Activated T-helper 17 cell treated with anti-CD3 and anti-CD28 coated beads, Interleukin-2, amount 50 U/mL, for 72 hours (primary cell): ENCODE measurements at regions not wholly inside any gene's neighbourhood (a gene's known extent, or its start where the extent isn't known, plus 50 kb on each side); places are given as distances from the start of the nearest gene placed in this dataset.

Experiments
- ATAC-seq: fragments of 150-1000 bp; cut with Tn5 transposase; replicated peaks from 2 replicates; pipeline ENCODE4 v1.10.0; 2021; ENCODE audit warnings: mild to moderate bottlenecking, moderate library complexity
- H3K27ac Mint-ChIP-seq: one replicate; pipeline ENCODE4 v1.8.0; 2022; ENCODE audit warnings: mixed read lengths
- H3K27me3 Mint-ChIP-seq: one replicate; pipeline ENCODE4 v1.8.0; 2022; ENCODE audit warnings: mixed read lengths
- H3K36me3 Mint-ChIP-seq: one replicate; pipeline ENCODE4 v1.8.0; 2022; ENCODE audit warnings: low read depth, mild to moderate bottlenecking, mixed read lengths
- H3K4me1 Mint-ChIP-seq: one replicate; pipeline ENCODE4 v1.8.0; 2022; ENCODE audit warnings: mixed read lengths
- H3K4me3 Mint-ChIP-seq: one replicate; pipeline ENCODE4 v1.8.0; 2022; ENCODE audit warnings: mild to moderate bottlenecking, mixed read lengths
- H3K9me3 Mint-ChIP-seq: one replicate; pipeline ENCODE4 v1.8.0; 2022; ENCODE audit warnings: mixed read lengths

DNA sequence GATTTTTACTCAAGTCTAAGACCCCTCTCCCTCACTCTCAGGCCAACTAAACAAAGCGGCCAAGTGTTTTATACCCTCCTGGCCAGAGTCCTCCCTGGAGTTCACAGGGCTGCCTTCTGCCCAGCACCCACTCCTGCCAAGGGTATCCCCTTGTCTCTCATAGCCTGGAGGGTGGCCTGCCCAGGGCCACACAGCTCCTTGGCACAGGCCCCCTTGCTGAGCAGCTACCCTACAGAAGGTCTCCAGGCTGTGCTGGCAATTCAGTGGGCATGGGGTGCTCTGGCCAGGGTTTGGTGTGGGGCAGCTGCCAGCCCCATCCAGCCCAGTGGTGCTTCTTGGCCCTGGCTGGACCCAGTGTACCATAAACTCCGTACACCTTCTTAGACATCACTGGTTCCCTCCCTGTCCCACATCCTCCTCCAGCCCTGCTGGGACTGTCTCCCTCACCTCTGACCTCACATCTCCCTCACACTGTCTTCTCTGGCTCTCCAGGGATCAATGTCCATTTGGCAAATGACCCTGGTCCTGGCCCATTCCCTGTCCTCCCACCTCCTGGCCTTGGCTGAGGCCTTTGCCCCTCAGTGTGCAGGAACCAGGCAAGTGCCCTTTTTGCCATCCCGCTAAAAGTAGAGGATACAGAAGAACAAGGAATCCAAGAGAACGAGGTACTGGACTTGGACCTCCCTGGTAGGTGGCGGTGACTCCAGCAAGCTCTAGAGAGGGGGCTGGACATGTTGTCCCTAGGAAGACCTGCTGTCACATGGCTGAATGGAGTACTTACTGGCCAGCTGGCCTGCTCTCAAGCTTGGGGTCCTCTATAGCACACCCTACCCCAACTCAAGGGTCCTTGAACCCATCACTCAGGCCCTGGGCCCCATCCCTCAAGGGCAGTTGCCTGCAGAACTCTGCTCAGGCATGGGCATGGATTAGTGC, 50.0 kb upstream of the TRPM1 start:
- Mint-ChIP-seq H3K27me3 (no peaks in the 10 kb centered on the region), H3K4me3 (no peak overlapping the region), H3K36me3 (no peaks in the 10 kb centered on the region), H3K4me1 (no peaks in the 10 kb centered on the region), H3K9me3 (no peaks in the 10 kb centered on the region), H3K27ac (no peak overlapping the region)
- no peak for ATAC-seq

DNA sequence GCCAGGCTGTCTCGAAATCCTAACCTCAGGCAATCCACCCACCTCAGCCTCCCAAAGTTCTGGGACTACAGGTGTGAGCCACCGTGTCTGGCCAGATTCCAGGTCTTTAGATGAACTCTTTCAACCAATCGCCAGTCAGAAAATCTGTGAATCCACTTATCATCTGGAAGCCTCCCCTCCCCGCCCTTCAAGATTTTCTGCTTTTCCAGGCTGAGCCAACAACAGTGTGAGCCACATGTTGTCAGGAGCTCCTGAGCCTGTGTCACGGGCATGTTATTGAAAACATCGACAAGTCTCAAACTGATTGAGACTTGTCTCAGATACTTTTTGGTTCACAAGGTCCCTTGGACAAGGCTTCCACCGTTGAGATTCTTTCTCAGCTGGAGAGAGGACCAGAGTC, 52.0 kb upstream of the TRPM1 start:
- no peak overlapping the region for H3K4me3 Mint-ChIP-seq
- no peaks in the 10 kb centered on the region for H3K4me1 Mint-ChIP-seq
- no peak overlapping the region for H3K27ac Mint-ChIP-seq
- no peaks in the 10 kb centered on the region for H3K36me3 Mint-ChIP-seq
- no peak for ATAC-seq
- H3K9me3 Mint-ChIP-seq: no peaks in the 10 kb centered on the region
- H3K27me3 Mint-ChIP-seq: no peaks in the 10 kb centered on the region

GRCh38 chr15:31155151-31155550, 53.6 kb upstream of the TRPM1 start:
- H3K27ac Mint-ChIP-seq: no peak overlapping the region
- no peaks in the 10 kb centered on the region for H3K36me3 Mint-ChIP-seq
- ATAC-seq: no peak
- H3K4me1 Mint-ChIP-seq: no peaks in the 10 kb centered on the region
- no peak overlapping the region for H3K4me3 Mint-ChIP-seq
- H3K27me3 Mint-ChIP-seq: no peaks in the 10 kb centered on the region
- no peaks in the 10 kb centered on the region for H3K9me3 Mint-ChIP-seq

DNA sequence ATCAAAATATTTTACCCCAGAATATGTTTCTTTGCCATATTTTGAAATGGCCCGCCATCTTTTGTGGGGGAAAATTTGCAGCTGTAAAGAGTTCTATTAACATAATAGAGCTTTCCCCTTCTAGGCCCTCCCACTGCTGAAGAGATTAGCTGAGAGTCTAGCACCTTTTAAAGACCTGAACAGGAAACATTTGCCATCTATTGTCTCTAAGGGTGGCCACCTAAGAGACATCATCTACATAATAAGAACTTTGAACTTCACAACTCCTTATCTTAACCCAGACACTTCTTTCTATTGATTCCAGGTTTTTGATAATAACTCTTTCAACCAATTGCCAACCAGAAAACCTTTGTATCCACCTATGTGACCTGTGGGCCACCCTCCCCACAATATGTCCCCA, 54.7 kb upstream of the TRPM1 start:
- no peak overlapping the region for H3K27ac Mint-ChIP-seq
- no peak for ATAC-seq

DNA sequence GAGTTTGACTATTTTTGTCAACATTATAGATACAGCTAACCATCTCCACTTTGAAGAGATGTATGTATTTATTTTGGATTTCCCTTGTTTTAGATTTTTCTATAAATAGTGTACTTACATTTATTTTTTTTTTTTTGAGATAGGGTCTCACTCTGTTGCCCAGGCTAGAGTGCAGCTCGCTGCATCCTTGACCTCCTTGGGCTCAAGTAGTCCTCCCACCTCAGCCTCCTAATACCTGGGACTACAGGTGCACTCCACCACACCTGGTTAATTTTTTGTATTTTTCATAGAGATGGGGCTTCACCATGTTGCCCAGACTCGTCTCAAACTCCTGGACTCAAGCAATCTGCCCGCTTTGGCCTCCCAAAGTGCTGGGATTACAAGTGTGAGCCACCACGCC, 55.3 kb upstream of the TRPM1 start:
- Mint-ChIP-seq H3K4me1 (no peaks in the 10 kb centered on the region), H3K27me3 (no peaks in the 10 kb centered on the region), H3K36me3 (no peaks in the 10 kb centered on the region), H3K4me3 (no peak overlapping the region), H3K9me3 (no peaks in the 10 kb centered on the region), H3K27ac (no peak overlapping the region)
- ATAC-seq: no peak

More for the DNA sequence above, 54.7 kb upstream of the TRPM1 start:
- no peaks in the 10 kb centered on the region for H3K4me1 Mint-ChIP-seq
- no peaks in the 10 kb centered on the region for H3K9me3 Mint-ChIP-seq
- H3K27me3 Mint-ChIP-seq: no peaks in the 10 kb centered on the region
- no peak overlapping the region for H3K4me3 Mint-ChIP-seq
- H3K36me3 Mint-ChIP-seq: no peaks in the 10 kb centered on the region

- Mint-ChIP-seq H3K36me3 (no peaks in the 10 kb centered on the region), H3K4me1 (no peaks in the 10 kb centered on the region), H3K4me3 (no peak overlapping the region), H3K9me3 (no peaks in the 10 kb centered on the region), H3K27me3 (no peaks in the 10 kb centered on the region), H3K27ac (no peak overlapping the region)
- no peak for ATAC-seq
Observed at GRCh38 chr15:31157644-31158069, 56.1 kb upstream of the TRPM1 start.

GRCh38 chr15:31158858-31159569, 57.5 kb upstream of the TRPM1 start:
- no peak overlapping the region for H3K4me3 Mint-ChIP-seq
- no peaks in the 10 kb centered on the region for H3K9me3 Mint-ChIP-seq
- no peak overlapping the region for H3K27ac Mint-ChIP-seq
- no peaks in the 10 kb centered on the region for H3K4me1 Mint-ChIP-seq
- H3K36me3 Mint-ChIP-seq: no peaks in the 10 kb centered on the region
- no peak for ATAC-seq
- H3K27me3 Mint-ChIP-seq: no peaks in the 10 kb centered on the region

- Mint-ChIP-seq H3K36me3 (no peaks in the 10 kb centered on the region), H3K4me3 (no peak overlapping the region), H3K27ac (no peak overlapping the region), H3K4me1 (no peaks in the 10 kb centered on the region), H3K9me3 (no peaks in the 10 kb centered on the region), H3K27me3 (no peaks in the 10 kb centered on the region)
- ATAC-seq: no peak
Observed at GRCh38 chr15:31159837-31160236, 58.3 kb upstream of the TRPM1 start.

- no peak for ATAC-seq
- peaks cover 3% of the 10 kb centered on the region for H3K4me1 Mint-ChIP-seq
- no peaks in the 10 kb centered on the region for H3K27me3 Mint-ChIP-seq
- H3K27ac Mint-ChIP-seq: no peak overlapping the region
- no peaks in the 10 kb centered on the region for H3K36me3 Mint-ChIP-seq
- H3K4me3 Mint-ChIP-seq: no peak overlapping the region
- no peaks in the 10 kb centered on the region for H3K9me3 Mint-ChIP-seq
Observed at GRCh38 chr15:31160297-31160696, 58.8 kb upstream of the TRPM1 start.

DNA sequence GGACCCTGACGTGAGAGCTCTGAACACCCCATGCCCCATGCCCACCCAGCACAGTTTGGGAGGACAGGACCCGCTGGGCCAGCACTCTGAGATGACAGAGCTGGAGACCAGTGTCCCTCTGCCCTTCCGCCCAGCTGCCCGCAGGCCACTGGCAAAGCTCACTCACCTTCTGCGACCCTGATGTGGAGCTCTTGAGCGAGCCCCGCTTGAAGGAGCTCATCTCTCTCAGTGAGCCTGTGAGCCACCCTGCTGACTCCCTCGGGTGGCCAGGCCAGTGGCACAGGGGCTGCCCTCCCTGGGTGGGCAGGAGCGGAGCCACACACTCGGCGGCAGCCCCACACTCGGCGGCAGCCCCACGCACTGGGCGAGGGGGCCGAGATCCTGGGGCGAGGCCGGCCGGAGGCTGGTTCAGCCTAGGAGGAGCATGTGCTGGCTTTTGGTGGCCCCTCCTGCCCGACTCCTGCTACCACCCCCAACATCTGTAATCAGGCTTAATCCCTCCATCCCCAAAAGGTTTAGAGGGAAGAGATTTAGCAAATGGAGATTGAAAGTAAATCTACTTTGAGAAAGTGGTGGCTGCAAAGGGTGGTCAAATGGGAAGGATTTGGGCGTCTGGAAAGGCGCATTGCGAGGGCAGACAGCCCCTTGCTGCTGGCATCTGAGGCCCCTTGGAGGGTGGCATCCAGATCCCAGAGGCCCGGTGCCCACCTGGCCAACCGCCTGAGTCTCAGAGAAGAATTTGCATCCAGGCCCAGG, 59.4 kb upstream of the TRPM1 start:
- H3K9me3 Mint-ChIP-seq: no peaks in the 10 kb centered on the region
- peaks cover 4% of the 10 kb centered on the region for H3K4me1 Mint-ChIP-seq
- no peak for ATAC-seq
- H3K27me3 Mint-ChIP-seq: no peaks in the 10 kb centered on the region
- H3K4me3 Mint-ChIP-seq: no peak overlapping the region
- H3K36me3 Mint-ChIP-seq: no peaks in the 10 kb centered on the region
- H3K27ac Mint-ChIP-seq: no peak overlapping the region

DNA sequence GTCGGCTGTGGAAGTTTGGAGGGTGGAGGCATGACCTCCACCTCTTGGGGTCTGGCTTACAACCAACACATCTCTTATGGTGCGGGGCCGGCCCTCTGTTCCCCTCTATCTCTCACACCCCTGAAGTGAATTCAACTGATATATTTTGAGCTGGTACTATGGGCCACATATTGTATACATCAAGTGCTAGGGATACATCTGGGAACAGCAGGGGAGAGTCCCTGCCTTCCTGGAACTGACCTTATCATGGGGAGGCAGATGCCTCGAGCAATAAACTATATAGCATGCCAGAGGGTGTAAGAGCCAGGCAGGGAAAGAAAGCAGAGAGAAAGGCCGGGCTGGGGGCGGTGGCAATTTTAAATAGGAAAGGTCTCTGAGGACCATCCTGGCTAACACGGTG, 60.4 kb upstream of the TRPM1 start:
- no peaks in the 10 kb centered on the region for H3K36me3 Mint-ChIP-seq
- H3K9me3 Mint-ChIP-seq: no peaks in the 10 kb centered on the region
- H3K27ac Mint-ChIP-seq: peak overlapping the region; percentile 50
- ATAC-seq: no peak
- H3K27me3 Mint-ChIP-seq: no peaks in the 10 kb centered on the region
- H3K4me3 Mint-ChIP-seq: no peak overlapping the region
- H3K4me1 Mint-ChIP-seq: peaks cover 4% of the 10 kb centered on the region

DNA sequence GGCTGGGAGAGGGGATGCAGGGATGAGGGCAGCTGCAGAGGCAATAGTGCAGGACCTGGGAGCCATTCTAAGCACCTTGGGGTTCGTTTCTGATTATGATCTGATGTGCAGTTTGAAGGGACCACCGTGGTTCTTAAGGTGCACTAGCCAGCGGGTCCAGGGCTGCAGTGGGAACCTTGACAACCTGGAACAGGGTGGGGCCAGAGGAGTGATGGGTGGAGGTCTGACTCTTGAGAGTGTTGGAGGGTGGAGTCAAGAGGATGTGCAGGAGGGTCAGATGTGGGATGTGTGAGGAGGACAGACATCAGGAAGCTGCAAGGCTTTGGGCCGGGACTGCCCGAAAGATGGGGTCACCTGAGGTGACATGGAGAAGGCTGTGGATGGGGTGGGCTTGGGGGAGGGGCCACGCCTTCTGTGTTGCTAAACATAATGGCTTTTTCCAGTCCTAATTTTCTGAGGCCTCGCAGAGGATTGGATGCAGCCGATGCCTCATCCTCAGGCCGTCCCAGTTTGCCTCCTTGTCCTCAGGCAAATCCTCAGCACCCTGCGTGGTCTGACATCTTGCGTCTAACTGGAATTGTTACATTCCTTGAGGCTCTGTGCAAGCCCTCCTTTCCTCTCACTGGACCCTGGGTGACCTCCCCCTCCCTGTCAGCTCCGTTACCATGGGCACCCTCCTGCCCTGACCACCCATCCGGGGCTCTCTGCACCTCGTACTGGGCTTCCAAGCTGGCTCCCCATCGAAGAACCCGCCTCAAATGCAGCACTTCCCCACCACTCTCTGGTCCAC, 61.4 kb upstream of the TRPM1 start:
- ATAC-seq: no peak
- Mint-ChIP-seq H3K9me3 (no peaks in the 10 kb centered on the region), H3K4me3 (no peak overlapping the region), H3K4me1 (peaks cover 13% of the 10 kb centered on the region), H3K36me3 (no peaks in the 10 kb centered on the region), H3K27me3 (no peaks in the 10 kb centered on the region), H3K27ac (no peak overlapping the region)

DNA sequence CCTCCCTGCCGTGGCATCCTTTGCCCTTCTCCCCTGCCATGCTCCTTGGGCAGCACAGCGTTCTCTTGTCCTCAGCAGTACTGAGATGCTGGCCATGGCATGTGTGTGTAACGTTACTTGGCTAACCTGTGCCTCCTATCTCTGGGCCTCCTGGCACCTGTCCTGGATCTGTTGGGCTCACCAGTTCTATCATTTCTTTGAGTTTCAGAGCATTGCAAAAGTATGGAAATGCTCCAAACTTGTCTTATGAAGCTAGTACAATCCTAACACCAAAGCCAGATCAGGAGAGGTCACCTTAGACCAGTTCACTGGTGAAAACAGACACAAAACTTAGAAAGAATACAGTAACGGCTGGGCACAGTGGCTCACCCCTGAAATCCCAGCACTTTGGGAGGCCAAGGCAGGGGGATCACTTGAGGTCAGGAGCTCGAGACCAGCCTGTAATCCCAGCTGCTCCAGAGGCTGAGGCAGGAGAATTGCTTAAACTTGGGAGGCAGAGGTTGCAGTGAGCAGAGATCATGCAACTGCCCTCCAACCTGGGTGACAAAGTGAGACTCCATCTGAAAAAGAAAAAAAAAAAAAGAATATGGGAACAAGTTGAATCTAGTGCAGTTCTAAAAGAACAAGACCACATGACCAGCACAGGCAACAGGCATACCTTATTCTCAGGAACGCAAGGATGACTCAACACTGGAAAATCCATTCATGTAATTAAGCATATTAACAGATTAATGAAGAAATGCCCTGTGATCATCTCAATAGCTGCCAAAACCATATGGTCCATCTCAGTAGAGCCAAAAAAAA, 62.4 kb upstream of the TRPM1 start:
- H3K36me3 Mint-ChIP-seq: no peaks in the 10 kb centered on the region
- ATAC-seq: no peak
- no peak overlapping the region for H3K27ac Mint-ChIP-seq
- H3K4me3 Mint-ChIP-seq: no peak overlapping the region
- no peaks in the 10 kb centered on the region for H3K27me3 Mint-ChIP-seq
- no peaks in the 10 kb centered on the region for H3K9me3 Mint-ChIP-seq
- peaks cover 18% of the 10 kb centered on the region for H3K4me1 Mint-ChIP-seq
